ENCODE measurements at regions not wholly inside any gene's neighbourhood (a gene's known extent, or its start where the extent isn't known, plus 50 kb on each side); places are given as distances from the start of the nearest gene placed in this dataset.
"Not testable (repeated sequence)": the region's sequence is repeated elsewhere in the genome, so short reads cannot be mapped to it uniquely, and the experiment has no call there.

- no peak overlapping the region for H3K4me3 Mint-ChIP-seq (ENCODE audit: unreplicated experiment)
- H3K4me1 Mint-ChIP-seq (ENCODE audit: unreplicated experiment), result peaks cover 3% of the 10 kb centered on the region
- no peaks in the 10 kb centered on the region for H3K36me3 Mint-ChIP-seq (ENCODE audit: low read depth, unreplicated experiment)
- H3K27ac Mint-ChIP-seq (ENCODE audit: unreplicated experiment), result no peak overlapping the region
- H3K9me3 Mint-ChIP-seq (ENCODE audit: unreplicated experiment), result no peaks in the 10 kb centered on the region
- no peak for TF ChIP-seq CTCF (IDR thresholded peaks at IDR 0.05; ENCODE audit: unreplicated experiment)
- peaks cover 3% of the 10 kb centered on the region for H3K27me3 Mint-ChIP-seq (ENCODE audit: unreplicated experiment)
- DNase-seq (ENCODE audit: low spot score), result no peak
Measured at GRCh38 chr2:3107567-3107966, 270.1 kb downstream of the EIPR1 start.

GRCh38 chr2:3105814-3106569, 271.6 kb downstream of the EIPR1 start:
- H3K36me3 Mint-ChIP-seq (ENCODE audit: low read depth, unreplicated experiment), result peaks cover 3% of the 10 kb centered on the region
- H3K9me3 Mint-ChIP-seq (ENCODE audit: unreplicated experiment), result no peaks in the 10 kb centered on the region
- H3K4me1 Mint-ChIP-seq (ENCODE audit: unreplicated experiment), result peaks cover 3% of the 10 kb centered on the region
- no peak for DNase-seq (ENCODE audit: low spot score)
- no peak for TF ChIP-seq CTCF (IDR thresholded peaks at IDR 0.05; ENCODE audit: unreplicated experiment)
- peaks cover 7% of the 10 kb centered on the region for H3K27me3 Mint-ChIP-seq (ENCODE audit: unreplicated experiment)
- H3K27ac Mint-ChIP-seq (ENCODE audit: unreplicated experiment), result no peak overlapping the region
- H3K4me3 Mint-ChIP-seq (ENCODE audit: unreplicated experiment), result no peak overlapping the region

- H3K9me3 Mint-ChIP-seq (ENCODE audit: unreplicated experiment); H3K4me1 Mint-ChIP-seq (ENCODE audit: unreplicated experiment); H3K36me3 Mint-ChIP-seq (ENCODE audit: low read depth, unreplicated experiment); H3K27me3 Mint-ChIP-seq (ENCODE audit: unreplicated experiment); DNase-seq (ENCODE audit: low spot score); H3K27ac Mint-ChIP-seq (ENCODE audit: unreplicated experiment); H3K4me3 Mint-ChIP-seq (ENCODE audit: unreplicated experiment): not testable (repeated sequence)
Measured at GRCh38 chr2:3104958-3105813, 272.4 kb downstream of the EIPR1 start.

GRCh38 chr2:3104261-3104660, 273.4 kb downstream of the EIPR1 start:
- Mint-ChIP-seq H3K9me3 (ENCODE audit: unreplicated experiment) (no peaks in the 10 kb centered on the region), H3K4me3 (ENCODE audit: unreplicated experiment) (no peak overlapping the region), H3K36me3 (ENCODE audit: low read depth, unreplicated experiment) (peaks cover 3% of the 10 kb centered on the region), H3K27me3 (ENCODE audit: unreplicated experiment) (peaks cover 7% of the 10 kb centered on the region), H3K27ac (ENCODE audit: unreplicated experiment) (no peak overlapping the region), H3K4me1 (ENCODE audit: unreplicated experiment) (peaks cover 3% of the 10 kb centered on the region)
- no peak for DNase-seq (ENCODE audit: low spot score)
- no peak for TF ChIP-seq CTCF (IDR thresholded peaks at IDR 0.05; ENCODE audit: unreplicated experiment)

GRCh38 chr2:3102922-3103569, 274.6 kb downstream of the EIPR1 start:
- peaks cover 5% of the 10 kb centered on the region for H3K27me3 Mint-ChIP-seq (ENCODE audit: unreplicated experiment)
- no peak for TF ChIP-seq CTCF (IDR thresholded peaks at IDR 0.05; ENCODE audit: unreplicated experiment)
- DNase-seq (ENCODE audit: low spot score), result no peak
- peaks cover 3% of the 10 kb centered on the region for H3K4me1 Mint-ChIP-seq (ENCODE audit: unreplicated experiment)
- no peak overlapping the region for H3K27ac Mint-ChIP-seq (ENCODE audit: unreplicated experiment)
- peaks cover 3% of the 10 kb centered on the region for H3K36me3 Mint-ChIP-seq (ENCODE audit: low read depth, unreplicated experiment)
- no peaks in the 10 kb centered on the region for H3K9me3 Mint-ChIP-seq (ENCODE audit: unreplicated experiment)
- H3K4me3 Mint-ChIP-seq (ENCODE audit: unreplicated experiment), result no peak overlapping the region

Measured in endothelial cell (in vitro differentiated cells).